ENCODE measurements at regions not wholly inside any gene's neighbourhood (a gene's known extent, or its start where the extent isn't known, plus 50 kb on each side); places are given as distances from the start of the nearest gene placed in this dataset.

DNA sequence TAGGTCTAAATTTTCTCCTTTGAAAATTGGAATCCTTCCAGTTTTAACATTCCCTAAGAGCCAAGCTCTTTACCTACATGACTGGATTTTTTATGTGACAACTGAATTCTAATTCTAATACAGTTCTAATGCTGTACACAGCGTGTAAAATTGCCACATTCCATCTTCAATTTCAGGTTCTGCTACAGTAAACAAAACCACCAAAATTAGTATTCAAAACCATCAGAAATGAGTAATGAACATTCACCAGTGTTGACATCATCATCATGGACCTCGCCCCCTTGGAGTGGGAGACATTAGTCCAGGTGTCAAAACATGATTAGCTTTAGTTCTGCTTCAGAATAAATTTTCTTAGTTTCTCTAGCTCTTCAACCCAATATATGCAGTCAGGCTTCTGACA, 133.6 kb downstream of the MBD2 start:
- Histone ChIP-seq H3K9ac (ENCODE audit: extremely low read depth, low read length, poor library complexity, severe bottlenecking) (no peak overlapping the region), H3K9me3 (ENCODE audit: control insufficient read depth, low read length) (peaks cover 8% of the 10 kb centered on the region), H3K4me1 (ENCODE audit: control insufficient read depth, insufficient read depth, low read length) (no peaks in the 10 kb centered on the region), H3K36me3 (ENCODE audit: control insufficient read depth, insufficient read depth, low read length) (no peaks in the 10 kb centered on the region), H3K27me3 (ENCODE audit: control insufficient read depth, insufficient read depth, low read length, poor library complexity, severe bottlenecking) (no peaks in the 10 kb centered on the region), H3K27ac (ENCODE audit: low read depth, low read length) (no peak overlapping the region), H3K4me3 (ENCODE audit: low read length) (no peak overlapping the region)
- no peaks in the 10 kb centered on the region for H3K27me3 Mint-ChIP-seq (ENCODE audit: insufficient read depth)
- no peak for DNase-seq
- no peak overlapping the region for H3K4me3 Mint-ChIP-seq
- no peak for TF ChIP-seq CTCF (conservative IDR thresholded peaks at IDR 0.05)
- peaks cover 2% of the 10 kb centered on the region for H3K9me3 Mint-ChIP-seq
- WGBS, 2 experiments (ENCODE audit: insufficient coverage in 1 of 2, insufficient read length in 1 of 2) = 91 to 100% methylated on average over 1 to 2 of the region's 2 CpGs
- H3K4me1 Mint-ChIP-seq = no peaks in the 10 kb centered on the region
- no peak overlapping the region for H3K27ac Mint-ChIP-seq
- H3K36me3 Mint-ChIP-seq (ENCODE audit: low read depth) = no peaks in the 10 kb centered on the region

DNA sequence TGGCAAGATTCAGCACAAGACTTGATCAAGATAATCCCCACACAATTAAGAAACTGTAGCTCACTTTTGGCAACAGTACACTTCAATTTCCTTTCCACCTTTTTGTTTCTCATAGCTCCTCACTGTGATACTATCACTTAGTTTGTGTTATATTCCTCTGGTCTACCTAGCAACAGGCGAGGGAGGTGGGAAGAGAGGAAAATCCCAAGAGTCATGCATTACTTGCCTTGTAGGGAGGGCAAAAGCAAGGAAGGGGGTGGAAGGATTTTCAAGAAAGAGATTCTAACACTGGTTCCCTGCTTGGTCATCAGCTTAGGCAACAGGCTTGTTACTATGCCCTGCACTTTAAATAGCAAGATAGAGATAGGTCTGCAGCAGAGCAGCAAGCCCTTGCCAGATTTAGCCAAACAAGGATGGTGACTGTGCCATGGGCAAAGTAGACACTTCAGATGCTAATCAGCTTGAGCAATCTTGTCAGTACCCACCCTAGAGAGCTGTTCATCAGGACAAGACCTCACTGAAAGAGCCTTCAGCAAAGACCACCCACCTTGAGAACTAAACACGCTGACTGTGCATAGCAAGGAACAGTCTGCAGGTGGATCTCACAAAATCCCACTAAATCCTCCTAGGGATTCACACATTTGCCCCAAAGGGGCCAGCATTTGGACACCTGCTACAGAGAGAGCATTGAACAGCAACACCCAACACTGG, 134.6 kb downstream of the MBD2 start:
- H3K27ac ChIP-seq (ENCODE audit: low read depth, low read length) = no peak overlapping the region
- peaks cover 2% of the 10 kb centered on the region for H3K9me3 Mint-ChIP-seq
- H3K27ac Mint-ChIP-seq = no peak overlapping the region
- WGBS, 2 experiments (ENCODE audit: insufficient coverage in 1 of 2, insufficient read length in 1 of 2) = 92 to 100% methylated on average over 2 of the region's 2 CpGs
- H3K9me3 ChIP-seq (ENCODE audit: control insufficient read depth, low read length) = peaks cover 8% of the 10 kb centered on the region
- no peak overlapping the region for H3K4me3 Mint-ChIP-seq
- no peaks in the 10 kb centered on the region for H3K4me1 ChIP-seq (ENCODE audit: control insufficient read depth, insufficient read depth, low read length)
- no peaks in the 10 kb centered on the region for H3K27me3 Mint-ChIP-seq (ENCODE audit: insufficient read depth)
- H3K4me1 Mint-ChIP-seq = no peaks in the 10 kb centered on the region
- H3K36me3 ChIP-seq (ENCODE audit: control insufficient read depth, insufficient read depth, low read length) = no peaks in the 10 kb centered on the region
- H3K4me3 ChIP-seq (ENCODE audit: low read length) = no peak overlapping the region
- no peaks in the 10 kb centered on the region for H3K27me3 ChIP-seq (ENCODE audit: control insufficient read depth, insufficient read depth, low read length, poor library complexity, severe bottlenecking)
- H3K36me3 Mint-ChIP-seq (ENCODE audit: low read depth) = no peaks in the 10 kb centered on the region
- TF ChIP-seq CTCF (conservative IDR thresholded peaks at IDR 0.05) = no peak
- no peak for DNase-seq
- H3K9ac ChIP-seq (ENCODE audit: extremely low read depth, low read length, poor library complexity, severe bottlenecking) = no peak overlapping the region

DNA sequence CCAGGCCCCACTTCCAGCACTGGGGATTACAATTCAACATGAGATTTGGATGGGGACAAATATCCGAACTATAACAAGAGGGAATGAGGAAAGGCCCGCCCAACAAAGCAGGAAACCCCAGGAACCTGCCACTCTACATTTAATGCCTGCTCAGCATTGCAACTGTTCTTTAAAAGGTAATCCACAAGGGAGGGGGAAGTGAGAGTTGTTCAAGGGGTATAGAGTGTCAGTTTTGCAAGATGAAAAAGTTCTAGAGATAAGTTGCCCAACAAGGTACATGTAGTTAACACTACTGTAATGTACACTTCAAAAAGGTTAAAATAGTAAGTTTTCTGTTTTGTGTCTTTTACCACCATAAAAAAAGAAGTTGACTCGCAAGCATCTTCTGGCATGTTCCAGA, 137.6 kb downstream of the MBD2 start:
- Mint-ChIP-seq H3K27me3 (ENCODE audit: insufficient read depth) (no peaks in the 10 kb centered on the region), H3K36me3 (ENCODE audit: low read depth) (no peaks in the 10 kb centered on the region), H3K9me3 (peaks cover 23% of the 10 kb centered on the region), H3K4me3 (no peak overlapping the region), H3K4me1 (no peaks in the 10 kb centered on the region), H3K27ac (no peak overlapping the region)
- H3K9me3 ChIP-seq (ENCODE audit: control insufficient read depth, low read length) = peaks cover 14% of the 10 kb centered on the region
- H3K27me3 ChIP-seq (ENCODE audit: control insufficient read depth, insufficient read depth, low read length, poor library complexity, severe bottlenecking) = no peaks in the 10 kb centered on the region
- no peaks in the 10 kb centered on the region for H3K4me1 ChIP-seq (ENCODE audit: control insufficient read depth, insufficient read depth, low read length)
- no peak for TF ChIP-seq CTCF (conservative IDR thresholded peaks at IDR 0.05)
- no peaks in the 10 kb centered on the region for H3K36me3 ChIP-seq (ENCODE audit: control insufficient read depth, insufficient read depth, low read length)
- no peak overlapping the region for H3K27ac ChIP-seq (ENCODE audit: low read depth, low read length)
- WGBS, 2 experiments (ENCODE audit: insufficient coverage in 1 of 2, insufficient read length in 1 of 2) = 98 to 100% methylated on average over 1 to 3 of the region's 3 CpGs
- no peak overlapping the region for H3K4me3 ChIP-seq (ENCODE audit: low read length)
- no peak overlapping the region for H3K9ac ChIP-seq (ENCODE audit: extremely low read depth, low read length, poor library complexity, severe bottlenecking)
- no peak for DNase-seq

Measured in endodermal cell (in vitro differentiated cells).